NCI-H460 (cell line): ENCODE measurements at regions not wholly inside any gene's neighbourhood (a gene's known extent, or its start where the extent isn't known, plus 50 kb on each side); places are given as distances from the start of the nearest gene placed in this dataset.

Experiments used
- DNase-seq: peaks from one replicate; pipeline ENCODE4 v3.0.0-alpha.2; 2016; ENCODE audit warnings: low read depth; ENCODE audit errors: extremely low read depth

DNA sequence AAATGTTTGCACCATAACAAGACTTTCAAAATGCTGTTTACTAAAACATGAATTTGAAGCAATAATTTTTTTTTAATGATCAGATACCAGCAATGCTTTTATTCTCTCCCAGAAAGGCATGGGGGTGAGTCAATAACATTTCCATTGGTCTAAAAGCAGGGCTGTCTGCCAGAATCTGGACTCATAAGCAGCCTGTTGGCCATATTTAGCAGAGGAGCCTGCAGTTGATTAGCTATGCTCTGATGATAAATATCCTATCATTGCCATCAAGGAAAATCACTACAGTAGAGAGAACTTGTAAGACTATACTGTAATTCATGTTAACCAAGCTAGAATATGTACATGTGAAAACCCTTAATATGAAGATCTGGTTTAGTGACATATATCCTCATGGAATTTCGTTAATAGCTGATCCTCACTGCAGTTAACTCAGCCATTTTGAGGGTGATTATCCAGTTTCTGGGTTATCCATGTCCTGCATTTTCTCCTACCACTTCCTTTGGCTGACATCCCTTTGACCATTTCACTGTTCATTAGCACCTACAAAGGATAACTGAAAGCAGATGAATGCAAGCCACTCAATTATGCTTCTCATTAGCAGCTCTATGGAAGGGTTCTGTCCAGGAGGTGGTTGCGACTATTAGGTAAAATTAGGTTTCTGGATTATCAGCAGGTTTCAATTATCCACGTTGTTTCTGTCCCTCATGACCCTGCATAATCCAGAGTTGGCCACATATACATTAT lies 72.9 kb upstream of the DIAPH2 start:
- DNase-seq, result no peak

DNA sequence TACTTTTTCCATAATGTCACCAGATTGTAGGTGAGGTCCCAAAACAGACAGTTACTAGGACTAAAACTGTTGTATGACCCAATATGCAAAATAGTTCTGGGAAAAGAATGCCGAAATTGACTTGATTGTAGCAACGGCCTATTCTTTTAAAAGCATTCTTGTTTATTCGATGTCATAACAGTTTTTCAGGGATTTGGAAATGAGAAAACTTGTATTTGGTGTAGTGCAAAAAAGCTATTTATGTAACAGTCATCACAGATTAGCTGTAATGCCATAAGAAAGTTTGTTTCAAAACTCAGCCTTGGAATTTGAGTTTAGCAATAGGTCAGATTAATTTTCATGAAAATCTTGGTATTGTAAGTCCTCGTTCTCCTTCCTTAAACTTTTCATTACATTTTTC lies 69.2 kb upstream of the DIAPH2 start:
- no peak for DNase-seq

DNA sequence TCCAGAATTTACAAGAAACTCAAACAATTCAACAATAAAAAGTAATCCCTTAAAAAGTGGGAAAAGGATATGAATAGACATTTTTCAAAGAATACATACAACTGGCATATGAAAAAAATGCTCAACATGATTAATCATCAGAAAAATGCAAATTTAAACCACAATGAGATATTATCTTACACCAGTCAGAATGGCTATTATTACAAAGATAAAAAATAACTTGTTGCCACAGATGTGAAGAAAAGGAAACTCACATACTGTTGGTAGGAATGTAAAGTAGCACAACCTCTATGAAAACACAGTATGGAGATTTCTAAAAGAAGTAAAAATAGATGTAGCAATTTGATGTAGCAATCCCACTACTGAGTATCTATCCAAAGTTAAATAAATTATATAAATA lies 65.1 kb upstream of the DIAPH2 start:
- DNase-seq, result no peak

DNA sequence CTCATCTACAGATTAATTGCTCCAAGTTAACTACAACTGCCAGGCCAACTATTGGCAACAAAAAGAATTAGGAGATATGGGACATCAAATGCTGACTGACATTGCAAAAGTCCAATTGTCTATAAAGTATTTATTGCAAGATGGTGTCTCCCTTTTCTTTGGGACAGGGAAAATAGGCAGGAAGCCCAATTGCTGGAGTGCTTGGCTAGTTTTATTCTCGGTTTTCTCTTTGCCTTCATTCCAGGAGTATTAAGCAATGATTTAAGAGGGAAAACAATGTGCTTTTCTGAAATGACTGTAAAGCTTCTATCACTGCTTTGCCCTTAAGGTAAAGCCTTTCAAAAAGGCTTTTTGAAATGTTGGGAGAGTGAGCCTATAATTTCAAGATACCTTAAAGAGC lies 62.8 kb upstream of the DIAPH2 start:
- no peak for DNase-seq
